ENCODE measurements at regions not wholly inside any gene's neighbourhood (a gene's known extent, or its start where the extent isn't known, plus 50 kb on each side); places are given as distances from the start of the nearest gene placed in this dataset.

DNA sequence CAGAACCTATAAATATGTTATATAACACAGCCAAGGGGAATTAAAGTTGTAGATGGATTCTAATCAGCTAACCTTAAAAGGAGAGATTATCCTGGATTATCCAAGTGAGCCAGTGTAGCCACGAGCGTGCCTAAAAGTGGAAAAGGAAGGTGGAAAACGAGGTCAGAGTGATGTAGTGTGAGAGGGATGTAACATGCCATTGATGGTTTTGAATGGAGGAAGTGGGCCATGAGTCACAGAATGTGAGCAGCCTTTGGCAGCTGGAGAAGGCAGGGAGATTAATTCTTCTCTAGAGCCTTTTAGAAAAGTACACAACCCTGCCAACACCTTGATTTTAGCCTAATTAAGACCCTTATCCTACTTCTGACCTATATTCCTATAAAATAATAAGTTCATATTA, 149.1 kb downstream of the SLC39A8 start (continued):
- TF ChIP-seq, protein P1, sequence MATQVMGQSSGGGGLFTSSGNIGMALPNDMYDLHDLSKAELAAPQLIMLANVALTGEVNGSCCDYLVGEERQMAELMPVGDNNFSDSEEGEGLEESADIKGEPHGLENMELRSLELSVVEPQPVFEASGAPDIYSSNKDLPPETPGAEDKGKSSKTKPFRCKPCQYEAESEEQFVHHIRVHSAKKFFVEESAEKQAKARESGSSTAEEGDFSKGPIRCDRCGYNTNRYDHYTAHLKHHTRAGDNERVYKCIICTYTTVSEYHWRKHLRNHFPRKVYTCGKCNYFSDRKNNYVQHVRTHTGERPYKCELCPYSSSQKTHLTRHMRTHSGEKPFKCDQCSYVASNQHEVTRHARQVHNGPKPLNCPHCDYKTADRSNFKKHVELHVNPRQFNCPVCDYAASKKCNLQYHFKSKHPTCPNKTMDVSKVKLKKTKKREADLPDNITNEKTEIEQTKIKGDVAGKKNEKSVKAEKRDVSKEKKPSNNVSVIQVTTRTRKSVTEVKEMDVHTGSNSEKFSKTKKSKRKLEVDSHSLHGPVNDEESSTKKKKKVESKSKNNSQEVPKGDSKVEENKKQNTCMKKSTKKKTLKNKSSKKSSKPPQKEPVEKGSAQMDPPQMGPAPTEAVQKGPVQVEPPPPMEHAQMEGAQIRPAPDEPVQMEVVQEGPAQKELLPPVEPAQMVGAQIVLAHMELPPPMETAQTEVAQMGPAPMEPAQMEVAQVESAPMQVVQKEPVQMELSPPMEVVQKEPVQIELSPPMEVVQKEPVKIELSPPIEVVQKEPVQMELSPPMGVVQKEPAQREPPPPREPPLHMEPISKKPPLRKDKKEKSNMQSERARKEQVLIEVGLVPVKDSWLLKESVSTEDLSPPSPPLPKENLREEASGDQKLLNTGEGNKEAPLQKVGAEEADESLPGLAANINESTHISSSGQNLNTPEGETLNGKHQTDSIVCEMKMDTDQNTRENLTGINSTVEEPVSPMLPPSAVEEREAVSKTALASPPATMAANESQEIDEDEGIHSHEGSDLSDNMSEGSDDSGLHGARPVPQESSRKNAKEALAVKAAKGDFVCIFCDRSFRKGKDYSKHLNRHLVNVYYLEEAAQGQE (IDR thresholded peaks at IDR 0.05; ENCODE audit: low read depth) = no peak
- no peak for TF ChIP-seq TCF7L2 (IDR thresholded peaks at IDR 0.05; ENCODE audit: borderline replicate concordance, extremely low read depth, insufficient read depth, insufficient read length)
- no peak for TF ChIP-seq SRF (IDR thresholded peaks at IDR 0.05; ENCODE audit: low read depth)
- TF ChIP-seq, protein P2, sequence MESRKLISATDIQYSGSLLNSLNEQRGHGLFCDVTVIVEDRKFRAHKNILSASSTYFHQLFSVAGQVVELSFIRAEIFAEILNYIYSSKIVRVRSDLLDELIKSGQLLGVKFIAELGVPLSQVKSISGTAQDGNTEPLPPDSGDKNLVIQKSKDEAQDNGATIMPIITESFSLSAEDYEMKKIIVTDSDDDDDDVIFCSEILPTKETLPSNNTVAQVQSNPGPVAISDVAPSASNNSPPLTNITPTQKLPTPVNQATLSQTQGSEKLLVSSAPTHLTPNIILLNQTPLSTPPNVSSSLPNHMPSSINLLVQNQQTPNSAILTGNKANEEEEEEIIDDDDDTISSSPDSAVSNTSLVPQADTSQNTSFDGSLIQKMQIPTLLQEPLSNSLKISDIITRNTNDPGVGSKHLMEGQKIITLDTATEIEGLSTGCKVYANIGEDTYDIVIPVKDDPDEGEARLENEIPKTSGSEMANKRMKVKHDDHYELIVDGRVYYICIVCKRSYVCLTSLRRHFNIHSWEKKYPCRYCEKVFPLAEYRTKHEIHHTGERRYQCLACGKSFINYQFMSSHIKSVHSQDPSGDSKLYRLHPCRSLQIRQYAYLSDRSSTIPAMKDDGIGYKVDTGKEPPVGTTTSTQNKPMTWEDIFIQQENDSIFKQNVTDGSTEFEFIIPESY (IDR thresholded peaks at IDR 0.05; ENCODE audit: extremely low read depth, insufficient replicate concordance, low read length) = no peak
- TF ChIP-seq CEBPB (IDR thresholded peaks at IDR 0.05; ENCODE audit: low read depth) = no peak
- no peak for TF ChIP-seq EZH2 (IDR thresholded peaks at IDR 0.05)
- no peak for TF ChIP-seq YY1 (IDR thresholded peaks at IDR 0.05; ENCODE audit: extremely low read depth, insufficient replicate concordance, low read depth, low read length)

DNA sequence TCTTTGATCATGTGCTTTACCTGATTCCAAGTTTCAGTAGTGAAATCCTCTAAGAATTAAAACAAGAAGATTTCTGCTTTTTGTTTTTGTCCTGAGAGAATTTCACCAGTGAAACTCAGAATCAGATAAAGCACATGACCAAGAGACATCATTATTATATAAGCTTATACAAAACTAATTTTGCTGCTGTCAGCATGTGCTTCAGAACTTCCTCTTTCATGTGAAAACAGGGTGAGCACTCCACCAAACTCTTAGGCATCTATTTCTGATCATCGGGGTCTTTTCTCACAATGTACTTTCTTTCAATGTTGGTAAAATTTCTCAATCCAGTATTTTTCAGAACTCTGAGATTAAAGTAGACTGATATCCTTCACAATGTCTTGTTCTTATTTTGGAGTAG, 152.1 kb downstream of the SLC39A8 start:
- H3K9me2 ChIP-seq (ENCODE audit: insufficient read depth) = no peaks in the 10 kb centered on the region
- H3K79me2 ChIP-seq (ENCODE audit: insufficient read depth, low read length) = no peaks in the 10 kb centered on the region
- H3K4me2 ChIP-seq (ENCODE audit: low read length) = no peak overlapping the region
- no peaks in the 10 kb centered on the region for H4K20me1 ChIP-seq (ENCODE audit: insufficient read depth)
- DNase-seq (ENCODE audit: low read depth, low spot score) = no peak
- CTCF ChIA-PET = no interaction called here
- no TSS peak for BruUV-seq (replicated peaks)
- H3K4me3 ChIP-seq (replicated peaks in 1 of 2; ENCODE audit: low read depth in 1 of 2, low read length in 2 of 2) = no peak overlapping the region
- TF ChIP-seq, protein P3, sequence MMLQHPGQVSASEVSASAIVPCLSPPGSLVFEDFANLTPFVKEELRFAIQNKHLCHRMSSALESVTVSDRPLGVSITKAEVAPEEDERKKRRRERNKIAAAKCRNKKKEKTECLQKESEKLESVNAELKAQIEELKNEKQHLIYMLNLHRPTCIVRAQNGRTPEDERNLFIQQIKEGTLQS (IDR thresholded peaks at IDR 0.05) = no peak
- no peak for TF ChIP-seq SRF (IDR thresholded peaks at IDR 0.05; ENCODE audit: low read depth)
- no peak for TF ChIP-seq ZFX (IDR thresholded peaks at IDR 0.05)
- no peak for TF ChIP-seq SIN3A (IDR thresholded peaks at IDR 0.05; ENCODE audit: low read depth)
- TF ChIP-seq YY1 (IDR thresholded peaks at IDR 0.05; ENCODE audit: extremely low read depth, insufficient replicate concordance, low read depth, low read length) = no peak
- no peak for TF ChIP-seq SP1 (IDR thresholded peaks at IDR 0.05; ENCODE audit: low read depth)
- no peak for TF ChIP-seq RAD21 (IDR thresholded peaks at IDR 0.05; ENCODE audit: low read depth)
- no peak for TF ChIP-seq FOSL1 (IDR thresholded peaks at IDR 0.05; ENCODE audit: low read depth)
- TF ChIP-seq, protein P2 (IDR thresholded peaks at IDR 0.05; ENCODE audit: extremely low read depth, insufficient replicate concordance, low read length) = no peak
- no peak for TF ChIP-seq POLR2AphosphoS5 (IDR thresholded peaks at IDR 0.05; ENCODE audit: low read depth, low read length)
- no peak for TF ChIP-seq CEBPB (IDR thresholded peaks at IDR 0.05; ENCODE audit: low read depth)
- TF ChIP-seq CBX3 (IDR thresholded peaks at IDR 0.05; ENCODE audit: low read depth) = no peak
- TF ChIP-seq, protein P4, sequence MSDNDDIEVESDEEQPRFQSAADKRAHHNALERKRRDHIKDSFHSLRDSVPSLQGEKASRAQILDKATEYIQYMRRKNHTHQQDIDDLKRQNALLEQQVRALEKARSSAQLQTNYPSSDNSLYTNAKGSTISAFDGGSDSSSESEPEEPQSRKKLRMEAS (IDR thresholded peaks at IDR 0.05) = no peak
- no peaks in the 10 kb centered on the region for H3K36me3 ChIP-seq (ENCODE audit: control insufficient read depth in 1 of 2, insufficient read depth in 2 of 2, low read length in 2 of 2)
- intact Hi-C loops (cut with micrococcal nuclease) = no loop called here
- RAD21 ChIA-PET (ENCODE audit: low non-redundant PET in 1 of 2, low total read pairs in 2 of 2, uncharacterized antibody in 2 of 2, unreplicated experiment in 2 of 2) = no interaction called here
- H2AFZ ChIP-seq (ENCODE audit: low read depth, low read length, poor library complexity, severe bottlenecking) = no peak overlapping the region
- H3K4me1 ChIP-seq (ENCODE audit: control insufficient read depth in 1 of 2, insufficient read depth in 2 of 2, low read length in 2 of 2) = no peaks in the 10 kb centered on the region
- POLR2A ChIA-PET = no interaction called here
- H3K27ac ChIP-seq (ENCODE audit: low read depth, low read length) = no peak overlapping the region
- no peak overlapping the region for H3K9ac ChIP-seq (ENCODE audit: low read length)
- no peaks in the 10 kb centered on the region for H3K9me3 ChIP-seq (ENCODE audit: control insufficient read depth in 1 of 2, insufficient read depth in 1 of 2, low read depth in 1 of 2, low read length in 2 of 2)
- ATAC-seq = no peak
- no peaks in the 10 kb centered on the region for H3K27me3 ChIP-seq (ENCODE audit: insufficient read depth, low read length)
